HEK293 (cell line): ENCODE measurements at regions not wholly inside any gene's neighbourhood (a gene's known extent, or its start where the extent isn't known, plus 50 kb on each side); places are given as distances from the start of the nearest gene placed in this dataset.

ENCODE experiments used
- CTCF ChIA-PET: fragments of 350-600 bp; formaldehyde crosslinking; extraction: SDS; loops from one replicate; lab custom pipeline; 2021; ENCODE audit warnings: antibody characterized with exemption; lab: Yijun Ruan, JAX
- POLR2A ChIA-PET: fragments of 300-600 bp; formaldehyde crosslinking; extraction: SDS; loops from one replicate; lab custom pipeline; 2020; ENCODE audit warnings: antibody characterized with exemption, inconsistent platforms; lab: Yijun Ruan, JAX
- H3K27ac ChIP-seq: fragments of 200-500 bp; sonication (Bioruptor generic); 2 replicates; pipeline ENCODE4 v1.5.1; 2014; ENCODE audit warnings: low read depth, low read length, control low read depth, inconsistent platforms; ENCODE audit errors: extremely low read depth
- H3K36me3 ChIP-seq, 2 experiments: fragments of 200-500 bp in 1 of 2; sonication (Bioruptor generic) in 1 of 2; 1 replicate in 1 of 2; 2 replicates in 1 of 2; pipeline ENCODE4 v1.5.1; 2014 to 2017; ENCODE audit warnings: inconsistent platforms in 2 of 2, low read length in 2 of 2; ENCODE audit not compliant: control insufficient read depth in 2 of 2, insufficient read depth in 1 of 2
- H3K4me1 ChIP-seq: fragments of 200-500 bp; sonication (Bioruptor generic); 2 replicates; pipeline ENCODE4 v1.5.1; 2014; ENCODE audit warnings: mild to moderate bottlenecking, low read length, inconsistent platforms; ENCODE audit not compliant: control insufficient read depth, insufficient read depth
- H3K4me3 ChIP-seq: 2 replicates; pipeline ENCODE4 v1.5.1; 2011; ENCODE audit warnings: low read depth, mild to moderate bottlenecking, control low read depth, low read length, moderate library complexity
- H3K9me3 ChIP-seq: fragments of 200-500 bp; sonication (Bioruptor generic); 2 replicates; pipeline ENCODE4 v1.5.1; 2014; ENCODE audit warnings: low read depth, low read length, inconsistent platforms; ENCODE audit not compliant: control insufficient read depth, insufficient read depth
- GLIS1 ChIP-seq: fragments of 450-650 bp; formaldehyde crosslinking; IDR thresholded peaks from 2 replicates; pipeline ENCODE4 v1.5.1; 2016; ENCODE audit warnings: missing biosample characterization, missing genetic modification characterization
- KLF7 ChIP-seq: fragments of 450-650 bp; formaldehyde crosslinking; IDR thresholded peaks from 2 replicates; pipeline ENCODE4 v1.5.1; 2016; ENCODE audit warnings: missing biosample characterization, missing genetic modification characterization, borderline replicate concordance
- PRDM1 ChIP-seq: fragments of 450-650 bp; formaldehyde crosslinking; IDR thresholded peaks from 2 replicates; pipeline ENCODE4; 2016; ENCODE audit warnings: missing biosample characterization, missing genetic modification characterization
- YY1 ChIP-seq: fragments of 450-650 bp; formaldehyde crosslinking; IDR thresholded peaks from 2 replicates; pipeline ENCODE4 v1.5.1; 2018; ENCODE audit warnings: missing biosample characterization, missing genetic modification characterization
- ZBTB6 ChIP-seq: fragments of 450-650 bp; formaldehyde crosslinking; IDR thresholded peaks from 2 replicates; pipeline ENCODE4 v1.5.1; 2017; ENCODE audit warnings: missing biosample characterization, missing genetic modification characterization
- ZBTB7A ChIP-seq: fragments of 450-650 bp; formaldehyde crosslinking; IDR thresholded peaks from 2 replicates; pipeline ENCODE4 v1.5.1; 2016; ENCODE audit warnings: low read depth, missing biosample characterization, missing genetic modification characterization
- ZIC2 ChIP-seq: fragments of 450-650 bp; formaldehyde crosslinking; IDR thresholded peaks from 2 replicates; pipeline ENCODE4 v1.5.1; 2016; ENCODE audit warnings: missing biosample characterization, missing genetic modification characterization
- ZNF146 ChIP-seq: fragments of 450-650 bp; formaldehyde crosslinking; IDR thresholded peaks from 2 replicates; pipeline ENCODE4 v1.5.1; 2016; ENCODE audit warnings: missing biosample characterization, missing genetic modification characterization
- ZNF174 ChIP-seq: fragments of 450-650 bp; formaldehyde crosslinking; IDR thresholded peaks from 2 replicates; pipeline ENCODE4 v1.5.0; 2017; ENCODE audit warnings: missing biosample characterization, mild to moderate bottlenecking, missing genetic modification characterization
- ZNF2 ChIP-seq: fragments of 450-650 bp; formaldehyde crosslinking; IDR thresholded peaks from 2 replicates; pipeline ENCODE4 v1.5.1; 2016; ENCODE audit warnings: missing biosample characterization, missing genetic modification characterization
- ZNF223 ChIP-seq: fragments of 450-650 bp; formaldehyde crosslinking; IDR thresholded peaks from 2 replicates; pipeline ENCODE4 v1.5.1; 2016; ENCODE audit warnings: missing biosample characterization, missing genetic modification characterization
- ZNF341 ChIP-seq: fragments of 450-650 bp; formaldehyde crosslinking; IDR thresholded peaks from 2 replicates; pipeline ENCODE4; 2016; ENCODE audit warnings: low read depth, missing biosample characterization, missing genetic modification characterization
- ZNF362 ChIP-seq: fragments of 450-650 bp; formaldehyde crosslinking; IDR thresholded peaks from 2 replicates; pipeline ENCODE4 v1.5.1; 2016; ENCODE audit warnings: missing biosample characterization, missing genetic modification characterization
- ZNF366 ChIP-seq: fragments of 450-650 bp; formaldehyde crosslinking; conservative IDR thresholded peaks from 2 replicates; pipeline ENCODE4 v1.5.1; 2016; ENCODE audit warnings: missing biosample characterization, missing genetic modification characterization
- ZNF404 ChIP-seq: fragments of 450-650 bp; formaldehyde crosslinking; IDR thresholded peaks from 2 replicates; pipeline ENCODE4 v1.5.1; 2017; ENCODE audit warnings: missing biosample characterization, missing genetic modification characterization
- ZNF513 ChIP-seq: fragments of 450-650 bp; IDR thresholded peaks from 2 replicates; pipeline ENCODE4 v1.5.1; 2018; ENCODE audit warnings: missing biosample characterization, missing genetic modification characterization
- ZNF529 ChIP-seq: fragments of 450-650 bp; formaldehyde crosslinking; IDR thresholded peaks from 2 replicates; pipeline ENCODE4 v1.5.1; 2017; ENCODE audit warnings: missing genetic modification characterization, missing biosample characterization; ENCODE audit not compliant: insufficient replicate concordance
- ZNF548 ChIP-seq: fragments of 450-650 bp; formaldehyde crosslinking; IDR thresholded peaks from 2 replicates; pipeline ENCODE4 v1.5.1; 2016; ENCODE audit warnings: missing biosample characterization, missing genetic modification characterization
- ZNF555 ChIP-seq: fragments of 450-650 bp; formaldehyde crosslinking; conservative IDR thresholded peaks from 2 replicates; pipeline ENCODE4 v1.5.1; 2017; ENCODE audit warnings: missing biosample characterization, mild to moderate bottlenecking, missing genetic modification characterization, inconsistent platforms
- ZNF558 ChIP-seq: fragments of 450-650 bp; formaldehyde crosslinking; IDR thresholded peaks from 2 replicates; pipeline ENCODE4 v1.5.1; 2016; ENCODE audit warnings: missing biosample characterization, missing genetic modification characterization
- ZNF596 ChIP-seq: fragments of 450-650 bp; IDR thresholded peaks from 2 replicates; pipeline ENCODE4 v1.5.0; 2018; ENCODE audit warnings: missing biosample characterization, mild to moderate bottlenecking, missing genetic modification characterization, moderate library complexity
- ZNF624 ChIP-seq: fragments of 450-650 bp; formaldehyde crosslinking; IDR thresholded peaks from 2 replicates; pipeline ENCODE4 v1.5.1; 2017; ENCODE audit warnings: missing biosample characterization, missing genetic modification characterization
- ZNF629 ChIP-seq: fragments of 450-650 bp; formaldehyde crosslinking; IDR thresholded peaks from 2 replicates; pipeline ENCODE4 v1.5.1; 2017; ENCODE audit warnings: missing biosample characterization, missing genetic modification characterization
- ZNF664 ChIP-seq: fragments of 450-650 bp; formaldehyde crosslinking; IDR thresholded peaks from 2 replicates; pipeline ENCODE4 v1.5.1; 2016; ENCODE audit warnings: missing biosample characterization, missing genetic modification characterization
- ZNF76 ChIP-seq: fragments of 450-650 bp; formaldehyde crosslinking; IDR thresholded peaks from 2 replicates; pipeline ENCODE4; 2016; ENCODE audit warnings: low read depth, missing biosample characterization, missing genetic modification characterization, borderline replicate concordance
- TF ChIP-seq, protein P1 (sequence below): fragments of 450-650 bp; formaldehyde crosslinking; IDR thresholded peaks from 2 replicates; pipeline ENCODE4 v1.5.1; 2016; ENCODE audit warnings: missing biosample characterization, missing genetic modification characterization
- TF ChIP-seq, protein P2 (sequence below): fragments of 450-650 bp; formaldehyde crosslinking; IDR thresholded peaks from 2 replicates; pipeline ENCODE4 v1.5.1; 2016; ENCODE audit warnings: missing biosample characterization, missing genetic modification characterization

- POLR2A ChIA-PET: no interaction called here
- Histone ChIP-seq H3K27ac (no peak overlapping the region), H3K4me3 (no peak overlapping the region), H3K9me3 (no peaks in the 10 kb centered on the region), H3K36me3 (no peaks in the 10 kb centered on the region), H3K4me1 (no peaks in the 10 kb centered on the region)
- CTCF ChIA-PET: no interaction called here
- no peak for TF ChIP-seq ZNF362 (tag by site-specific recombination)
Observed at GRCh38 chr4:182971702-182972101, 54.5 kb upstream of the DCTD start.

- no peak overlapping the region for H3K27ac ChIP-seq
- no peak overlapping the region for H3K4me3 ChIP-seq
- H3K9me3 ChIP-seq: no peaks in the 10 kb centered on the region
- CTCF ChIA-PET: no interaction called here
- H3K4me1 ChIP-seq: no peaks in the 10 kb centered on the region
- no peaks in the 10 kb centered on the region for H3K36me3 ChIP-seq
- TF ChIP-seq ZNF174: no peak
- no peak for TF ChIP-seq ZNF624 (tag by site-specific recombination)
- TF ChIP-seq ZNF404 (tag by site-specific recombination): no peak
- no peak for TF ChIP-seq ZNF223 (tag by site-specific recombination)
- TF ChIP-seq, protein P1, sequence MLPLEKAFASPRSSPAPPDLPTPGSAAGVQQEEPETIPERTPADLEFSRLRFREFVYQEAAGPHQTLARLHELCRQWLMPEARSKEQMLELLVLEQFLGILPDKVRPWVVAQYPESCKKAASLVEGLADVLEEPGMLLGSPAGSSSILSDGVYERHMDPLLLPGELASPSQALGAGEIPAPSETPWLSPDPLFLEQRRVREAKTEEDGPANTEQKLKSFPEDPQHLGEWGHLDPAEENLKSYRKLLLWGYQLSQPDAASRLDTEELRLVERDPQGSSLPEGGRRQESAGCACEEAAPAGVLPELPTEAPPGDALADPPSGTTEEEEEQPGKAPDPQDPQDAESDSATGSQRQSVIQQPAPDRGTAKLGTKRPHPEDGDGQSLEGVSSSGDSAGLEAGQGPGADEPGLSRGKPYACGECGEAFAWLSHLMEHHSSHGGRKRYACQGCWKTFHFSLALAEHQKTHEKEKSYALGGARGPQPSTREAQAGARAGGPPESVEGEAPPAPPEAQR (tag by site-specific recombination): no peak
- no peak for TF ChIP-seq ZNF629 (tag by site-specific recombination)
- no peak for TF ChIP-seq ZBTB7A (tag by site-specific recombination)
- TF ChIP-seq ZNF2 (tag by site-specific recombination): no peak
- no peak for TF ChIP-seq ZNF366 (tag by site-specific recombination)
- TF ChIP-seq ZBTB6 (tag by site-specific recombination): no peak
- TF ChIP-seq ZNF513 (tag by site-specific recombination): no peak
- no peak for TF ChIP-seq KLF7 (tag by site-specific recombination)
- no peak for TF ChIP-seq ZNF555 (tag by site-specific recombination)
- TF ChIP-seq GLIS1 (tag by site-specific recombination): no peak
- TF ChIP-seq, all 188 proteins: peak for 0
- POLR2A ChIA-PET: no interaction called here
Observed at GRCh38 chr4:182969651-182970279, 52.6 kb upstream of the DCTD start.

DNA sequence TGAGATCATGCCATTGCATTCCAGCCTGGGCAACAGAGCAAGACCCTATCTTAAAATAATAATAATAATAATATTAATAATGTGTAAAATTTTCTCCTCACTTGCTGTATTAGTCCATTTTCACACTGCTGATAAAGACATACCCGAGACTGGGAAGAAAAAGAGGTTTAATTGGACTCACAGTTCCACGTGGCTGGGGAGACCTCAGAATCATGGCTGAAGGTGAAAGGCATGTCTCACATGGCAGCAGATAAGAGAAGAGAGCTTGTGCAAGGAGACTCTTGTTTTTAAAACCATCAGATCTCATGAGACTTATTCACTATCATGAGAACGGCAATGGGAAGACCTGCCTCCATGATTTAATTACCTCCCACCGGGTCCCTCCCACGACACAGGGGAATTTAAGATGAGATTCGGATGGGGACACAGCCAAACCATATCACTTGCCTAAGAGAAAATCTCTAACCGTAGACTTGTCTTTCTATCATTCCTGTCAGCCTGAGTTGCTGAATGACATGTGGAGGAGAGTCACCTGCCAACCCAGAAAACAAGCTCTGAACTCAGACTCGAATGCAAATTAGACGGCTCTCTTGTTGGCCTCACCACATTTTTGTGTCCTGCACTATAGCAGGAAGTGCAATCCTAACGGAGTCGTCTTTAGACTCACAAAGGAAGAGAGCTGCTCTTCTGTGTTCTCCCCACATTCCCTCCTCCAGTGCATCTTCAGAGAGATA lies 51.9 kb upstream of the DCTD start:
- POLR2A ChIA-PET: no interaction called here
- CTCF ChIA-PET: no interaction called here
- H3K4me1 ChIP-seq: no peaks in the 10 kb centered on the region
- no peaks in the 10 kb centered on the region for H3K36me3 ChIP-seq
- no peaks in the 10 kb centered on the region for H3K9me3 ChIP-seq
- no peak overlapping the region for H3K27ac ChIP-seq
- no peak overlapping the region for H3K4me3 ChIP-seq
- TF ChIP-seq ZNF76: no peak
- TF ChIP-seq GLIS1 (tag by site-specific recombination): no peak
- no peak for TF ChIP-seq ZNF548
- no peak for TF ChIP-seq ZNF596 (tag by site-specific recombination)
- no peak for TF ChIP-seq ZNF341 (tag by site-specific recombination)
- TF ChIP-seq ZNF558 (tag by site-specific recombination): no peak
- no peak for TF ChIP-seq ZNF664 (tag by site-specific recombination)
- TF ChIP-seq ZIC2 (tag by site-specific recombination): no peak
- no peak for TF ChIP-seq PRDM1 (tag by site-specific recombination)
- TF ChIP-seq, protein P2, sequence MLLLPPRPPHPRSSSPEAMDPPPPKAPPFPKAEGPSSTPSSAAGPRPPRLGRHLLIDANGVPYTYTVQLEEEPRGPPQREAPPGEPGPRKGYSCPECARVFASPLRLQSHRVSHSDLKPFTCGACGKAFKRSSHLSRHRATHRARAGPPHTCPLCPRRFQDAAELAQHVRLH (tag by site-specific recombination): no peak
- no peak for TF ChIP-seq ZNF529
- TF ChIP-seq ZNF146 (tag by site-specific recombination): no peak
- TF ChIP-seq YY1 (tag by site-specific recombination): no peak
